Activated CD4-positive, alpha-beta memory T cell treated with anti-CD3 and anti-CD28 coated beads for 36 hours (primary cell): ENCODE measurements at regions not wholly inside any gene's neighbourhood (a gene's known extent, or its start where the extent isn't known, plus 50 kb on each side); places are given as distances from the start of the nearest gene placed in this dataset.

Source experiments
- CTCF ChIA-PET: fragments of 350-600 bp; sonication (Branson Sonifier 250); formaldehyde crosslinking; loops from one replicate; lab custom pipeline; 2021; ENCODE audit warnings: antibody characterized with exemption, inconsistent platforms; lab: Charles Lee
- POLR2A ChIA-PET: fragments of 350-600 bp; sonication (Branson Sonifier 250); formaldehyde crosslinking; loops from one replicate; lab custom pipeline; 2021; ENCODE audit warnings: antibody characterized with exemption; lab: Charles Lee
- DNase-seq: peaks from one replicate; pipeline ENCODE4 v3.0.0-alpha.2; 2020
- H3K27ac Mint-ChIP-seq: one replicate; pipeline ENCODE4 v1.8.0; 2021; ENCODE audit warnings: mixed read lengths
- H3K27me3 Mint-ChIP-seq: one replicate; pipeline ENCODE4 v1.8.0; 2021; ENCODE audit warnings: mixed read lengths
- H3K36me3 Mint-ChIP-seq: one replicate; pipeline ENCODE4 v1.8.0; 2021; ENCODE audit warnings: mixed read lengths
- H3K4me1 Mint-ChIP-seq: one replicate; pipeline ENCODE4 v1.8.0; 2021; ENCODE audit warnings: low read depth, mixed read lengths
- H3K4me3 Mint-ChIP-seq: one replicate; pipeline ENCODE4 v1.8.0; 2021; ENCODE audit warnings: mild to moderate bottlenecking, mixed read lengths
- H3K9me3 Mint-ChIP-seq: one replicate; pipeline ENCODE4 v1.8.0; 2021; ENCODE audit warnings: mixed read lengths
- intact Hi-C: fragments of 100-400 bp; cut with micrococcal nuclease; formaldehyde crosslinking; loops from one replicate; pipeline ENCODE4 v1.15.1; 2023

DNA sequence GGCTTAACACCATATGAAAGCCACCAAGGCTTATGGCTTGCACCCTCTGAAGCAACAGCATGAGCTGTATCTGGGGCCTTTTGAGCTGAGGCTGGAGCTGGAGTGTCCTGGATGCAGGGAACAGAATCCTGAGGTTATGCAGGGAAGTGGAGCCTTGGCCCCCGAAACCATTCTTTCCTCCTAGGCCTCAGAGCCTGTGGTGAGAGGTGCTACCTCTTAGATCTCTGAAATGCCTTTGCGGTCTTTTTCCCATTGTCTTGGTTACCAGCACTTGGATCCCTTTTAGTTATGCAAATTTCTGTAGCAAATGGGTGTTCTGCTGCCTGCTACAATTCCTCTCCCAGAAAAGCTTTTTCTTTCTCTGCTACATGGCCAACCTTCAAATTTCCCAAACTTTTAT, 72.7 kb upstream of the CLPB start:
- Mint-ChIP-seq H3K4me1 (no peaks in the 10 kb centered on the region), H3K27me3 (no peaks in the 10 kb centered on the region), H3K36me3 (peaks cover 11% of the 10 kb centered on the region), H3K4me3 (no peak overlapping the region), H3K9me3 (peaks cover 22% of the 10 kb centered on the region), H3K27ac (no peak overlapping the region)
- no peak for DNase-seq
- CTCF ChIA-PET: no interaction called here
- POLR2A ChIA-PET: no interaction called here
- intact Hi-C loops: no loop called here

DNA sequence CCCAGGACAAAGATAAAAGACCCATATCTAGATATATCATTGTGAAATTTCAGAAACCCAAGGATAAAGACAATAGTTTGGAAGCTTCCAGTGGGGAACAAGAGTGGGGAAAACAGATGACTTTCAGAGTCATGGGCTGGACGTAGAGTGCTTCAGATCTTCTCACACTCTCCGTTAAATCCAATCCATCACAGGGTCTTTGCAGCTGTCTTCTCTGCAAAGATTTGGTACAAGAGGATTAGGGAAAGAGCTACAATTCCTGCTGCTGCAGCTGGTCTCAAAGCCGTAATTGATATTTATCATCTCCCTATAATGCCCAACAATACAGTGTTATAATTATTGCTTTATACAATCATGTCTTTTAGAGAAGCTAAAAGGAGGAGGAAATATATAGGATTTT, 63.4 kb upstream of the CLPB start:
- ChIA-PET POLR2A (no interaction called here), CTCF (interaction anchor here (1.0 to 1.1 kb wide), 2 partner anchors 19 to 26 kb away, joined by 4 read pairs; no protein-coding TSS in a partner anchor)
- H3K4me1 Mint-ChIP-seq: peaks cover 6% of the 10 kb centered on the region
- H3K27ac Mint-ChIP-seq: no peak overlapping the region
- no peak overlapping the region for H3K4me3 Mint-ChIP-seq
- peaks cover 8% of the 10 kb centered on the region for H3K9me3 Mint-ChIP-seq
- intact Hi-C loops: no loop called here
- no peak for DNase-seq
- peaks cover 2% of the 10 kb centered on the region for H3K27me3 Mint-ChIP-seq
- H3K36me3 Mint-ChIP-seq: peaks cover 7% of the 10 kb centered on the region

DNA sequence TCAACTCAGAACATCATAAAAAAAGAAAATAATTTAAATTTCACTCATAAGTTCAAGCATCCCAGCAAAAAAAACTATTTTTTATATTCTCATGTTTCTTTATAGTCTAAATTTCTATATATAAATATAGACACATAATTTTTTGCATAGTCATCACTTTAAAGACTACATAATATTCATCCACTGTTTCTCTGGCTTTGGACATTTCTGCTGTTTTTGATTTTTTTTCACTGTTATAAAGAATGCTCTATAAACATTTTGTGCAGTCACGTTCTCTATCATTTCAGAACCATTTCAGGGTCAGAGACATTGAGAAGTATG, 59.7 kb upstream of the CLPB start:
- no peaks in the 10 kb centered on the region for H3K36me3 Mint-ChIP-seq
- no peaks in the 10 kb centered on the region for H3K9me3 Mint-ChIP-seq
- POLR2A ChIA-PET: no interaction called here
- intact Hi-C loops: no loop called here
- H3K27me3 Mint-ChIP-seq: no peaks in the 10 kb centered on the region
- CTCF ChIA-PET: interaction anchor here (0.8 to 1.9 kb wide), 3 partner anchors 10 to 190 kb away, joined by 3 to 7 read pairs (median 5); no protein-coding TSS in a partner anchor
- no peak overlapping the region for H3K4me3 Mint-ChIP-seq
- H3K27ac Mint-ChIP-seq: no peak overlapping the region
- DNase-seq: no peak
- H3K4me1 Mint-ChIP-seq: peaks cover 6% of the 10 kb centered on the region

DNA sequence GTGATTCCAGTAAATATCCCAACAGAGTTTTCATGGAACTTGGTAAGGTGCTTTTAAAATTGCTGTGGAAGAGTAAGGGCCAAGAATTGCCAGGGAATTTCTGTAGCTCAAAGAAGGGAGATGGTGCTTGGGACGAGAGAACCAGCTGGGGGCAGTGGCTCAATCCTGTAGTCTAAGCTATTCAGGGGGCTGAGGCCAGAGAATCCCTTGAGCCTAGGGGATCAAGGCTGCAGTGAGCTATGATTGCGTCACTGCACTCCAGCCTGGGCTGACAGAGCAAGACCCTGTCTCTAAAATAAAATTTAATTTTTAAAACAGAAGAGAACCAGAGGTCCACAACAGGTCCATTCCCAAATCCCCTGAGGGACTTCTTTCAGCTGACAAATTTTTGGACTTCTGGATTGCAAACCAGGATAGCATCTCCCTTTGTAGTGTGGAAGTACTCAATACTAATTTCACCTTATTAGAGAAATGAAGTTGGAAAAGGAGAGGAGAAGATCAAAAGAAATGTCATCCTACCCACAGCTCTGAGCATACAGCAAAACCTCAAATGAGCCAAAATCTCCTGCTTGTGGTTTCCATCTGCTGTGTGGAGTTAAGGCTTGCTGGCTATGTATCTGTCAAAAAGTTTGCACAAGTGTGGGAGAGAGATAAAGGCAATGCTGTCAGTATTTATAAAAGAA, 59.2 kb upstream of the CLPB start:
- Mint-ChIP-seq H3K27ac (no peak overlapping the region), H3K4me3 (no peak overlapping the region), H3K27me3 (no peaks in the 10 kb centered on the region), H3K9me3 (no peaks in the 10 kb centered on the region), H3K4me1 (peaks cover 6% of the 10 kb centered on the region), H3K36me3 (no peaks in the 10 kb centered on the region)
- intact Hi-C loops: no loop called here
- CTCF ChIA-PET: interaction anchor here (0.8 to 1.9 kb wide), 3 partner anchors 9 to 191 kb away, joined by 3 to 7 read pairs (median 5); no protein-coding TSS in a partner anchor
- DNase-seq: no peak
- POLR2A ChIA-PET: no interaction called here

DNA sequence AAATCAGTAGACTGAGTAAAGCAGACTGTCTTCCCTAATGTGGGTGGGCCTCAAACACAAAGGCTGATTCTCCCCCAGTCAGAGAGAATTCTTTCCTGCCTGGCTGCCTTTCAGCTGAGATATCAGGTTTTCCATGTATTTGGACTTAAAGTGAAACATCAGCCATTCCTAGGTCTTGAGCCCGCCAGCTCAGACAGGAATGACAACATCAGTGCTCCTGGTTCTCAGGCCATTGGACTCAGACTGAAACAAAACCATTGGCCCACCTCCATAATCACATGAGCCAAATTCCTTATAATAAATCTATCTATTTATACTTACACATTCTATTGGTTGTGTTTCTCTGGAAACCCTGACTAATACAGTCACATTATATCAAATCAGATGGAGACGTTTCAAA, 56.7 kb upstream of the CLPB start:
- POLR2A ChIA-PET: no interaction called here
- DNase-seq: no peak
- Mint-ChIP-seq H3K9me3 (no peaks in the 10 kb centered on the region), H3K27ac (no peak overlapping the region), H3K27me3 (no peaks in the 10 kb centered on the region), H3K4me1 (peaks cover 6% of the 10 kb centered on the region), H3K36me3 (no peaks in the 10 kb centered on the region), H3K4me3 (no peak overlapping the region)
- intact Hi-C loops: no loop called here
- CTCF ChIA-PET: interaction anchor here (0.9 kb wide), 1 partner anchor 20 kb away, joined by 7 read pairs; no protein-coding TSS in a partner anchor
